HepG2 (cell line): ENCODE measurements at regions not wholly inside any gene's neighbourhood (a gene's known extent, or its start where the extent isn't known, plus 50 kb on each side); places are given as distances from the start of the nearest gene placed in this dataset.

Experiments used
- ATAC-seq: fragments of 200-7000 bp; cut with Tn5 transposase; 3 replicates; pipeline ENCODE4 v1.9.1; 2020; ENCODE audit warnings: mild to moderate bottlenecking, moderate library complexity
- BruUV-seq: library from RNA; stranded (reverse); fragments of 400-500 nt; replicated peaks from 2 replicates; lab custom pipeline; 2021; lab: Mats Ljungman, UMichigan
- CTCF ChIA-PET: fragments of 300-600 bp; formaldehyde crosslinking; extraction: SDS; loops from one replicate; lab custom pipeline; 2021; ENCODE audit warnings: low total read pairs, inconsistent platforms, low intra/inter-chr PET ratio; lab: Yijun Ruan, JAX
- POLR2A ChIA-PET: fragments of 350-600 bp; sonication (Branson Sonifier 250); formaldehyde crosslinking; loops from one replicate; lab custom pipeline; 2020; ENCODE audit warnings: antibody characterized with exemption, inconsistent platforms; lab: Yijun Ruan, JAX
- DNase-seq: peaks from one replicate; pipeline ENCODE4 v3.0.0-alpha.2; 2015; ENCODE audit warnings: low spot score
- FAIRE-seq: peaks from 3 replicates; lab custom pipeline; 2011; peaks lifted over from hg19 to GRCh38; lab: Jason Lieb, UNC
- H2AFZ ChIP-seq: one replicate; pipeline ENCODE4 v1.6.1; 2011; ENCODE audit warnings: low read length, inconsistent platforms
- H3K27ac ChIP-seq: fragments of 300-600 bp; 3 replicates; pipeline ENCODE4 v1.8.0; 2011; ENCODE audit warnings: mixed run types, mild to moderate bottlenecking, mixed read lengths, low read length, inconsistent platforms; ENCODE audit not compliant: insufficient read depth; ENCODE audit errors: extremely low read length
- H3K27me3 ChIP-seq, 2 experiments: fragments of 200-600 bp in 1 of 2; 2 replicates in 1 of 2; 3 replicates in 1 of 2; pipeline versions ENCODE4 v1.6.0 to v1.8.0; 2011; ENCODE audit warnings: low read length in 2 of 2, mild to moderate bottlenecking in 2 of 2, moderate library complexity in 2 of 2, inconsistent platforms in 1 of 2; ENCODE audit not compliant: insufficient read depth in 2 of 2, control insufficient read depth in 1 of 2
- H3K36me3 ChIP-seq, 2 experiments: fragments of 200-600 bp in 1 of 2; replicated peaks in 1 of 2; 2 replicates in 1 of 2; 3 replicates in 1 of 2; pipeline versions ENCODE4 v1.5.1 to v1.8.0; 2011; ENCODE audit warnings: low read length in 2 of 2, inconsistent platforms in 1 of 2; ENCODE audit not compliant: insufficient read depth in 2 of 2, control insufficient read depth in 1 of 2
- H3K4me1 ChIP-seq: 2 replicates; pipeline ENCODE4 v1.5.1; 2012; ENCODE audit warnings: low read length, inconsistent platforms; ENCODE audit not compliant: insufficient read depth
- H3K4me2 ChIP-seq: 2 replicates; pipeline ENCODE4 v1.6.0; 2011; ENCODE audit warnings: low read depth, low read length, inconsistent platforms
- H3K4me3 ChIP-seq, 3 experiments: fragments of 200-600 bp in 1 of 3; sonication (generic), shearing (Covaris generic) in 1 of 3; replicated peaks in 1 of 3; 2 replicates each; pipeline ENCODE4 v1.5.1; 2011 to 2016; ENCODE audit warnings: low read length in 3 of 3, inconsistent platforms in 2 of 3, low read depth in 2 of 3, mild to moderate bottlenecking in 2 of 3, control low read depth in 1 of 3, mixed read lengths in 1 of 3; ENCODE audit not compliant: insufficient read depth in 1 of 3
- H3K79me2 ChIP-seq: one replicate; pipeline ENCODE4 v1.6.1; 2011; ENCODE audit warnings: low read length, inconsistent platforms; ENCODE audit not compliant: insufficient read depth
- H3K9ac ChIP-seq: 2 replicates; pipeline ENCODE4 v1.6.0; 2011; ENCODE audit warnings: mild to moderate bottlenecking, low read depth, low read length, inconsistent platforms; ENCODE audit not compliant: insufficient read depth
- H3K9me3 ChIP-seq: 2 replicates; pipeline ENCODE4 v1.5.1; 2012; ENCODE audit warnings: mild to moderate bottlenecking, low read length
- H4K20me1 ChIP-seq: 2 replicates; pipeline ENCODE4 v1.6.0; 2011; ENCODE audit warnings: inconsistent platforms, mild to moderate bottlenecking, low read length, moderate library complexity; ENCODE audit not compliant: insufficient read depth
- CEBPB ChIP-seq: IDR thresholded peaks from 2 replicates; pipeline ENCODE4 v1.6.1; 2011; ENCODE audit warnings: low read depth, low read length, improper control_type of control experiment, borderline replicate concordance
- CHCHD3 ChIP-seq: sonication (generic); formaldehyde crosslinking; IDR thresholded peaks from 2 replicates; pipeline ENCODE4 v1.8.0; 2022; ENCODE audit warnings: mild to moderate bottlenecking, missing genetic modification reagents, moderate library complexity
- FOXP4 ChIP-seq: sonication (generic); formaldehyde crosslinking; IDR thresholded peaks from 2 replicates; pipeline ENCODE4 v1.4.0; 2020; ENCODE audit warnings: missing genetic modification reagents
- KLF15 ChIP-seq: sonication (generic); formaldehyde crosslinking; IDR thresholded peaks from 2 replicates; pipeline ENCODE4 v1.8.1; 2023; ENCODE audit warnings: borderline replicate concordance, mild to moderate bottlenecking, inconsistent platforms, missing genetic modification reagents, mixed read lengths
- NCOA2 ChIP-seq: sonication (generic); formaldehyde crosslinking; IDR thresholded peaks from 2 replicates; pipeline ENCODE4 v1.8.0; 2022; ENCODE audit warnings: inconsistent platforms
- PREB ChIP-seq: sonication (generic); formaldehyde crosslinking; IDR thresholded peaks from 2 replicates; pipeline ENCODE4 v1.4.0; 2020; ENCODE audit warnings: missing genetic modification reagents
- SP4 ChIP-seq: sonication (generic); formaldehyde crosslinking; IDR thresholded peaks from 2 replicates; pipeline ENCODE4 v1.8.1; 2023; ENCODE audit warnings: mild to moderate bottlenecking, missing genetic modification reagents
- SPEN ChIP-seq: sonication (generic); formaldehyde crosslinking; IDR thresholded peaks from 2 replicates; pipeline ENCODE4 v1.5.1; 2020; ENCODE audit warnings: low read depth, mild to moderate bottlenecking, missing genetic modification reagents
- TBX2 ChIP-seq: sonication (generic); formaldehyde crosslinking; IDR thresholded peaks from 2 replicates; pipeline ENCODE4 v1.5.0; 2020; ENCODE audit warnings: missing genetic modification reagents, mild to moderate bottlenecking, borderline replicate concordance
- TCF12 ChIP-seq, 2 experiments: fragments of 450-650 bp in 1 of 2; sonication (generic) in 1 of 2; formaldehyde crosslinking in 1 of 2; IDR thresholded peaks; 2 replicates each; pipeline versions ENCODE4 v1.6.1 to v1.8.0; 2017 to 2022; ENCODE audit warnings: antibody characterized with exemption in 1 of 2, mild to moderate bottlenecking in 1 of 2, missing genetic modification reagents in 1 of 2, moderate library complexity in 1 of 2
- TRIM22 ChIP-seq: fragments of 450-650 bp; IDR thresholded peaks from 2 replicates; pipeline ENCODE4 v1.6.1; 2017
- ZFP36 ChIP-seq: fragments of 150-350 bp; IDR thresholded peaks from 2 replicates; pipeline ENCODE4 v1.6.1; 2018; ENCODE audit warnings: borderline replicate concordance, low read length, low read depth; ENCODE audit not compliant: partially characterized antibody
- ZNF512B ChIP-seq: sonication (generic); formaldehyde crosslinking; IDR thresholded peaks from 2 replicates; pipeline ENCODE4 v1.5.1; 2020; ENCODE audit warnings: missing genetic modification reagents, mild to moderate bottlenecking, borderline replicate concordance
- ZNF580 ChIP-seq: IDR thresholded peaks from 2 replicates; pipeline ENCODE4 v1.6.1; 2016; ENCODE audit warnings: low read depth, borderline replicate concordance
- ZNF891 ChIP-seq: sonication (generic); formaldehyde crosslinking; IDR thresholded peaks from 2 replicates; pipeline ENCODE4 v1.5.0; 2020; ENCODE audit warnings: mild to moderate bottlenecking, missing genetic modification reagents
- ZSCAN9 ChIP-seq: IDR thresholded peaks from 2 replicates; pipeline ENCODE4 v1.6.1; 2016; ENCODE audit warnings: borderline replicate concordance
- in situ Hi-C: cut with HindIII; loops from 2 replicates; pipeline ENCODE4 v1.10.0; 2017; ENCODE audit warnings: low pct_unique_long_range_greater_than_20kb; ENCODE audit not compliant: extremely low pct_ligation_motif_present
- intact Hi-C: fragments of 100-400 bp; cut with micrococcal nuclease; formaldehyde crosslinking; loops from one replicate; pipeline ENCODE4 v1.10.0; 2022; ENCODE audit not compliant: unreplicated experiment

- Histone ChIP-seq H3K79me2 (no peaks in the 10 kb centered on the region), H3K4me2 (no peak overlapping the region), H2AFZ (no peak overlapping the region), H3K4me3 (no peak overlapping the region), H4K20me1 (no peaks in the 10 kb centered on the region), H3K4me1 (no peaks in the 10 kb centered on the region), H3K9ac (no peak overlapping the region), H3K27me3 (no peaks in the 10 kb centered on the region; a peak in 2 of 5 replicates), H3K27ac (no peak overlapping the region), H3K36me3 (no peaks in the 10 kb centered on the region), H3K9me3 (no peaks in the 10 kb centered on the region)
- DNase-seq (no peak), FAIRE-seq (no peak), ATAC-seq (no peak)
- intact Hi-C loops (no loop called here), in situ Hi-C loops (no loop called here)
- CTCF ChIA-PET = no interaction called here
- POLR2A ChIA-PET = no interaction called here
- no TSS peak for BruUV-seq
- TF ChIP-seq ZNF512B (CRISPR knock-in tag) (no peak), TCF12 (IDR thresholded peaks at IDR 0.05) (no peak), TCF12 (CRISPR knock-in tag; IDR thresholded peaks at IDR 0.05) (no peak), CEBPB (no peak), SP4 (no peak), KLF15 (CRISPR knock-in tag) (no peak), ZNF580 (CRISPR knock-in tag) (no peak), FOXP4 (CRISPR knock-in tag) (no peak), TBX2 (no peak), SPEN (CRISPR knock-in tag) (no peak), ZSCAN9 (CRISPR knock-in tag) (no peak), ZFP36 (no peak), NCOA2 (CRISPR knock-in tag) (no peak), ZNF891 (CRISPR knock-in tag) (no peak), TRIM22 (no peak), CHCHD3 (CRISPR knock-in tag) (no peak), PREB (CRISPR knock-in tag) (no peak)
These were observed 51.1 kb upstream of the ARID5B start for GRCh38 chr10:61850376-61850775.
